Mucosa of rectum (tissue), 2 donors: ENCODE measurements at regions not wholly inside any gene's neighbourhood (a gene's known extent, or its start where the extent isn't known, plus 50 kb on each side); places are given as distances from the start of the nearest gene placed in this dataset.

Experiments used
- H3K27ac ChIP-seq, 2 donors: one replicate each; pipeline ENCODE4 v1.7.0; 2013; ENCODE audit warnings: inconsistent platforms in 2 of 2, low read depth in 2 of 2, low read length in 2 of 2
- H3K27me3 ChIP-seq, 2 donors: one replicate each; pipeline ENCODE4 v1.7.0; 2013; ENCODE audit warnings: low read length in 2 of 2; ENCODE audit not compliant: control insufficient read depth in 2 of 2, insufficient read depth in 2 of 2
- H3K36me3 ChIP-seq, 2 donors: one replicate each; pipeline ENCODE4 v1.7.0; 2013; ENCODE audit warnings: low read length in 2 of 2; ENCODE audit not compliant: control insufficient read depth in 2 of 2, insufficient read depth in 2 of 2
- H3K4me1 ChIP-seq, 2 donors: one replicate each; pipeline ENCODE4 v1.7.0; 2013; ENCODE audit warnings: low read length in 2 of 2, mild to moderate bottlenecking in 1 of 2; ENCODE audit not compliant: control insufficient read depth in 2 of 2, insufficient read depth in 2 of 2
- H3K4me3 ChIP-seq, 2 donors: one replicate each; pipeline ENCODE4 v1.7.0; 2013; ENCODE audit warnings: low read length in 2 of 2
- H3K9ac ChIP-seq, 2 donors: one replicate each; pipeline ENCODE4 v1.7.0; 2013; ENCODE audit warnings: low read length in 2 of 2, low read depth in 1 of 2, mild to moderate bottlenecking in 1 of 2
- H3K9me3 ChIP-seq, 2 donors: one replicate each; pipeline ENCODE4 v1.7.0; 2013; ENCODE audit warnings: low read length in 2 of 2; ENCODE audit not compliant: control insufficient read depth in 2 of 2
- donor health status: healthy.
- donor health status: Normal muscosa, but diverticular disease.

DNA sequence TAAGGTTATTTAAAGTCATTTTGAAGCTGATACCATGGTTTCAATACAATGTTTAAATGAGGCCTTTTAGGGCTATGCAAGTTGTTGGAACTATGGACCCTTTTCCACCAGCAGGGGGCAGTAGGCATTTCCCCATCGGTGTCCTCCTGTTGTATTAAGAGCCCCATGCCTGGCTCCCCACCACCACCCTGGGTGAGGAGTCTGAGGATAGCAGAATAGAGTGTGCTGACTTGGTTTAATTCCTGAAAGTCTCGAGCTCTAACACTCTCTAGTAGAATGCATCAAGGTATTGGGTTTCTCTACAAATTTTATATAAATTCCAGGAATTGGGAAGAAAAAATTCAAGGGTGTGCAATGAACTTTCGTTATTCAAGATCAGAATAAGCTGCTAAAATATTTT, 234.8 kb upstream of the JADE1 start:
- H3K27ac ChIP-seq = no peak overlapping the region

DNA sequence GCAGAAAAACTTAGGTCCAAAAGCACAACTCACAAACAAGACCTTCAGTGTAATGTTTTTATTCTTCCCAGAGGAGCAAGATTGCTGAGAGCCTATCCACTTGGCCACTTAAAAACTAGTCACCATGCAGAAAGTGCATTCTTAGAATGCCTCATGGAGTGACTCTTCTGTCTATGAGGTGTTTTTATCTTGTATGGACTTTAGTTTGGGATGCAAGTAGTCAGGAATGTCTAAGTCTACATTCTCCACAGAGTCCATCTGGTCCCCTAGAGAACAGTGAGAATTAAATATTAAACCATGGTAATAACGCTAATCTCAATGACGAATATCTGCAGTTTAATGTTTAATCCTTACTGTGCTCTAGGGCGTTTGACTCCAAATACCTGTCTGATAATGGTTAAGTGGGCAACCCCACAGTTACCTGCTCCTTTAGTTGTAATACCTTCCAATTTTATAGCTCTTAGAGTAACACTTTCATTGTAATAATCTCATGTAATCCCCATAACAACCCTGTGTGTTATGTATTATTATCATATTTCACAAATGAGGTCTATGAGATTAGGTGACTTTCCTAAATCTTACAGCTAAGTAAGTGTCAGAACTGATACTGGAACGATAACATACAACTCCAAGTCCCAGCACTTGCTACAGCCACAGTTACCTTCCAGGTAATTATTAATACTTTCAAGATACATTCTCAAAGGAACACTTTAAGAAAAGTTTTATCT, 235.6 kb upstream of the JADE1 start:
- Histone ChIP-seq H3K9ac (no peak overlapping the region), H3K27ac (no peak overlapping the region), H3K4me3 (no peak overlapping the region), H3K4me1 (no peaks in the 10 kb centered on the region), H3K36me3 (no peaks in the 10 kb centered on the region), H3K9me3 (no peaks in the 10 kb centered on the region), H3K27me3 (no peaks in the 10 kb centered on the region)

More for the DNA sequence above, 234.8 kb upstream of the JADE1 start:
- no peaks in the 10 kb centered on the region for H3K27me3 ChIP-seq
- no peak overlapping the region for H3K4me3 ChIP-seq
- no peak overlapping the region for H3K9ac ChIP-seq
- H3K36me3 ChIP-seq = no peaks in the 10 kb centered on the region
- H3K9me3 ChIP-seq = no peaks in the 10 kb centered on the region
- H3K4me1 ChIP-seq = no peaks in the 10 kb centered on the region

DNA sequence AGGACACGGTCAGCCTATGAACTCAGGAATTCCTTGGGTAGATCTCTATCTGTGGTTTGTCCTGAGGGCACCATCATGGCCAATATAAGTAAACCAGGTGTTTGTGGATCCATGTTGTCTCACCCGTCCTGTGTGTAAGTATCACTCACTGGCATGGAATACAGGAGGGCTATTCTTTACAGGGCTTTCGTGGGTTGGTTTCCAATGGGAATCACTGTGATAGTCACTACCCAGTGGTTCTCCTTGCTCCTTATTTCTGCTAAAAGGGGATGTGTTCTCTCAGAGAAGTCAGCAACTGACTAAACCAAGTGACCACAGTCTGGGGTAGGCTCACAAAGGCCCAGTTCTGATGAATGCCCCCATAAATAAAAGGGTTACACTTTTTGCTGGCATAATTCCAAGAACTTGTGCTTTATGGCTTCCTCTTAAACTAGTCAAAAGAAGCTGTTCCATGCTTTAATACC, 236.7 kb upstream of the JADE1 start:
- Histone ChIP-seq H3K27ac (no peak overlapping the region), H3K4me1 (no peaks in the 10 kb centered on the region), H3K9me3 (no peaks in the 10 kb centered on the region), H3K27me3 (no peaks in the 10 kb centered on the region), H3K9ac (no peak overlapping the region), H3K4me3 (no peak overlapping the region), H3K36me3 (no peaks in the 10 kb centered on the region)

DNA sequence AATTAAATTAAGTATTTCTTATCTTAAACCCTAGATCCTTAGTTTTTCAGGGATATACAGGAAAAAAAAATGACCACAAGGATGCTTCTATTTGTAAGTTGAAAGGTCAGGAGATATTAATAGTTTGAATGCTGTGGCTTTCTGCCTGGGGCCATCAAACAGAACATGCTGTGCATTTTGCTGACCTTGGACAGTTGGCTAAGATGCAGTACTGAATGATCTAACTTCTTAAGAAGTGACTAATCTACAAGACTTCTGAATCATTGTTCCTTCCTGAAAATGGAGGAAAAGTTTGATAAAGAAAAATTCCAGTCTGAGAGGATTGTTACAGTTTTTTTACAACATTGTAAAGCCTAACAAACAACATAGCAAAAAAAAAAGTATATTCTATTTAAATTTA, 237.8 kb upstream of the JADE1 start:
- Histone ChIP-seq H3K9ac (no peak overlapping the region), H3K9me3 (no peaks in the 10 kb centered on the region), H3K27me3 (no peaks in the 10 kb centered on the region), H3K4me1 (no peaks in the 10 kb centered on the region), H3K4me3 (no peak overlapping the region), H3K27ac (no peak overlapping the region), H3K36me3 (no peaks in the 10 kb centered on the region)

DNA sequence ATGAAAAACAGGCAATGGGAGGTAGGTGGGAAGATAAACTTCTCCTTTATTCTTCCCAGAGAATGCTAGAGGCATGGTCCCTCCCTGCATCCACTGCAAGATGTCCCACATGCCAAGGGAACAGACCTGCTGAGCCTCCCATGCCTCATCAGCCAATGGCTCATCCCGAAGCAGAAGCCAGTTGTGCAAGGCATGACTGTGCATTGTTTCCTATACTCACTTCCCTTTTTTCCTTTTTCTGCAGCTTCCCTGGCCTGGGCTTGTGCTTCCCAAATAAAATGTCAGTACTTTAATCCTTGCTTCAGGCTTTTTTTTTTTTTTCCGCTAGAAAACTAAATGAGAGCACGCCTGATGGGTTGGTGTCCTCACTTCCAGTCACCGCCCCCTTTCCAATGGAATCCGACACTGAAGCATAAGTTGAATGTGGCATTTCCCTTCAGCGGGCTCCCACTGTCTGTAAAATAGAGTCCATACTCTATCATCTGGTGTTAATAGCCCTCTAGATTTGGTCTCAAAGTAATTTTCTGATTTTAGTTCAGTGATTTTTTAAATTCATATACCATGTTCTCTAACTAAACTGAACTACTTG, 239.0 kb upstream of the JADE1 start:
- H3K9me3 ChIP-seq = no peaks in the 10 kb centered on the region
- H3K36me3 ChIP-seq = no peaks in the 10 kb centered on the region
- H3K9ac ChIP-seq = no peak overlapping the region
- H3K27me3 ChIP-seq = no peaks in the 10 kb centered on the region
- no peak overlapping the region for H3K27ac ChIP-seq
- no peak overlapping the region for H3K4me3 ChIP-seq
- H3K4me1 ChIP-seq = no peaks in the 10 kb centered on the region

DNA sequence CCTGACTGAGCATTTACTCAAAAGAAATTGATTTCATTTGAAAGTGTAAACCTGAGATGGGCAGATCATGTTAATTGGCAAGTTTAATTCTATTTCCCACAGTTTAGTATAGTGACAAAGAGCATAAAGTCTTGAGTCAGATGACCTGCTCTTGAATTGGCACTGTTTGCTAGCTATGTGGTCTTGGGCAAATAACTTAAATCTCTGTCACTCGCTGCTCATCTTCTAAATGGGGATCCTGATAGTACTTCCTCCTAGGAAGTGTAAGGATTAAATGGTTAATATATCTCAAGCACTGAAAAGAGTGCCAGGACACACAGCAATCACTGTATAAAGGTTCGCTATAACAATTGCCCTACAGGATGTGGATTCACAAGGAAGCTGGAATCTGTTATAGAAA, 242.8 kb upstream of the JADE1 start:
- no peaks in the 10 kb centered on the region for H3K9me3 ChIP-seq

DNA sequence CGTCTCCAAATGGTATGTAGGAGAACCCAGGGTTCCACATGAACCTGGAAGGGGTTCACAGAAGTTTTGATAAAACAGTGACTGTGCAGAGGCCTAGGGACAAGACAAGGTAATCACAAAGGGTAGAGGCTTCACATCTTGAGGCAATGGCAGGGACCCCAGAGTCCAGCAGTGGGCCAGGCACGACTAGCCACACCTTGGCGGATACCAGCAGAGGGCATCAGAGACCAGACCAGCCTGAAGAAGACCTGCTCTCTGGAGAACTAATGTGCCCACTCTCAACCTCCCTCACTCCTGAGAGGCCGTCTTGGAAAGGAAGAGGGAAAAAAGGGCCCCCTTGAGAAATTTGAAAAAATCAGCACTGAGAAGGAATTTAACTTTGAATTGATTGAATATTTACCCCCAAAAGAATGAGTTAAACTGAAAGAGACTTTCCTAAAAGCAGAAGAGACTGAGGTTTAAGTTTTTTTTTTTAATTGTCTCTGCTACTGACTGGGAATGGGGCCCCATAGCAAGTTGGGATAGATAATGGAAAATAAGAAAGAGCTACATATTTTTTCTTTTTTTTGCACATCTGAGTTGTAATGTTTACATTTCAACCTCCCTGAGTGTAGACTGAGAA, 243.8 kb upstream of the JADE1 start:
- H3K27me3 ChIP-seq = no peaks in the 10 kb centered on the region
- H3K27ac ChIP-seq = no peak overlapping the region
- no peaks in the 10 kb centered on the region for H3K36me3 ChIP-seq
- peaks cover 0 to 6% of the 10 kb centered on the region in 2 donors for H3K4me1 ChIP-seq
- H3K9me3 ChIP-seq = no peaks in the 10 kb centered on the region
- H3K9ac ChIP-seq = no peak overlapping the region
- H3K4me3 ChIP-seq = no peak overlapping the region

More for the DNA sequence above, 242.8 kb upstream of the JADE1 start:
- no peak overlapping the region for H3K9ac ChIP-seq
- H3K4me1 ChIP-seq = no peaks in the 10 kb centered on the region
- no peak overlapping the region for H3K4me3 ChIP-seq
- H3K27me3 ChIP-seq = no peaks in the 10 kb centered on the region
- no peak overlapping the region for H3K27ac ChIP-seq
- H3K36me3 ChIP-seq = no peaks in the 10 kb centered on the region

DNA sequence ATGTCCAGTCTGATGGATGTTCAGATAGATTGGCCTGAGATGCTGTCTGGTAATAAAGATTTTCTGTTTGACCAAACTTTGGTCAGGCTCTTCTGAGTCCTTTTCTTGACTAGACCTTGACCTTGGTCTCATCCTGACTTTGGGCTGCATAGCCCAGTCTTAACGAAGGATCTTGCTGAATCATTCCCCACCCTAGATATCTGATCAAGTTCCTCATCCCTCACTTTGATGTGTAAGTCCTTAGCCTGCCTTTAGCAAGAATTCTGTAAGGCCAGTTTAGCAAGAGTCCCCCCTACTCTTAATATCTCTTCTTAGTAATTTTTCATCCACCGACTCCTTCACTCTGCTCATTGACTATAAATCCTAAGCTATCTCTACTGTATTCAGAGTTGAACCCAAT, 244.4 kb upstream of the JADE1 start:
- H3K36me3 ChIP-seq = no peaks in the 10 kb centered on the region
- H3K4me3 ChIP-seq = no peak overlapping the region
- no peaks in the 10 kb centered on the region for H3K9me3 ChIP-seq
- no peaks in the 10 kb centered on the region for H3K27me3 ChIP-seq
- no peak overlapping the region for H3K27ac ChIP-seq
- H3K4me1 ChIP-seq = peaks cover 0 to 6% of the 10 kb centered on the region in 2 donors
- H3K9ac ChIP-seq = no peak overlapping the region

DNA sequence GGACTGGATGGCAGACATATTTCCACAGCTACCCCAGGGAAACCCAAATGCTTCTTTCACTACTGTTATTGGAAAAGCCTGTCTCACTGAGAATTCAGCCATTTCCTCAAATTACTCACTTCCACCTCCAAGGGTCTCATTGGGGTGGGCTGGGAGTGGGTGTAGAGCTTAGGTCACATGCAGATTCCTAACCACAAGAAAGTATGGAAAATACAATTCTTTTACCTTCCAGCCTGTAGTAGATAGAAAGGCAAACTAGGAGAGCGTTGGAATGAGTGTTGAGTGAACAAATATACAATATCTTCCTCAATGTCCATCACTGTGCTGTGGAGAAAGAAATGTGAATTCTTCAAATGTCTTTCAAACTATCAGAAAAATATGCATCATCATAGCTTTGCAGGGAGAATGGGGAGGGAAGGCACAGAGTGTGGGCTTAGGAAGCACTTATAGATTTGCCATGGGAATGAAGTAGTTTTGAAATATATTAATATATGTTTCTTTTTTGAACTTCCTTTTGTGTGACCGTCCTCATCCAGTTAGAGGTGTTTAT, 245.3 kb upstream of the JADE1 start:
- no peak overlapping the region for H3K27ac ChIP-seq
- no peak overlapping the region for H3K4me3 ChIP-seq
- peaks cover 0 to 6% of the 10 kb centered on the region in 2 donors for H3K4me1 ChIP-seq
- H3K36me3 ChIP-seq = no peaks in the 10 kb centered on the region
- H3K27me3 ChIP-seq = no peaks in the 10 kb centered on the region
- no peaks in the 10 kb centered on the region for H3K9me3 ChIP-seq
- no peak overlapping the region for H3K9ac ChIP-seq
